Activated CD4-positive, alpha-beta T cell treated with anti-CD3 and anti-CD28 coated beads for 4 hours (primary cell): ENCODE measurements at regions not wholly inside any gene's neighbourhood (a gene's known extent, or its start where the extent isn't known, plus 50 kb on each side); places are given as distances from the start of the nearest gene placed in this dataset.

ENCODE experiments used
- DNase-seq, 2 donors: peaks; one replicate each; pipeline ENCODE4 v3.0.0-alpha.2; 2020

DNA sequence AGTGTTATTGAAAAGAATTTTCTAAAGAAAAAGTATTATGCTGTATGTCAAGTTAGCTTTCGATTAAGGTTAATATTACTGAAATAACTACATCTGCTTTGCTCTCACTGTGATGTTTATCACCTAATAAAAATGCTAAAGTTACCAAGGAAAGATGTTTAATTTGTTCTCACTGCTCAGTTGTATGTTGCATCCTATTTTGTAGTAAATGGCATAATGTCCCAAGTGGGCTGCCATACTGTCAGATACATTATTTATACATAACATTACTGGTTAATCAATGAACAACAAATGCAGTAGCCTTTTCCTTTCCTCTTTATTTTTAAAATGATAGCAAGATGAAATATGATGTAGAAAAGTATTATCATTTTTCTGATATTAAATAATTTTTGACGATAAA lies 226.3 kb upstream of the DACH1 start:
- no peak for DNase-seq

DNA sequence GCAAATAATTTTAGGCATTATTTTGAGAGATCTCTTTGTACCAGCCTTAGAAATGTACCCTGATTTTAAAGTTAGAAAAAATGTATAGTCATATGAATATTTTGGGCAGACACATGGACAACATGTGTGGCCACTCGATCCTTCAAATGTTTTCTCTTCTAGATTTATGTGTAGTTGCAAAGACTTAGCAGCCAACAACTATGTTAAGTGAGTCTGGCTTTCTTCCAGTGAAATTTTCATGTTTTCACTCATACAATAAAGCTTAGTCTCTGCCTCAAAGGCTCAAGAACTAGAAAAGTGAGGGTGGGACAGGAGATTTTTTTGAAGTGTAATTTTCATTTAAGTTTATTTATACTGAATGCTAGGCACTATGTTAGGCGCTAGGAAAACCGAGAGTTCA lies 207.7 kb upstream of the DACH1 start:
- DNase-seq = no peak

DNA sequence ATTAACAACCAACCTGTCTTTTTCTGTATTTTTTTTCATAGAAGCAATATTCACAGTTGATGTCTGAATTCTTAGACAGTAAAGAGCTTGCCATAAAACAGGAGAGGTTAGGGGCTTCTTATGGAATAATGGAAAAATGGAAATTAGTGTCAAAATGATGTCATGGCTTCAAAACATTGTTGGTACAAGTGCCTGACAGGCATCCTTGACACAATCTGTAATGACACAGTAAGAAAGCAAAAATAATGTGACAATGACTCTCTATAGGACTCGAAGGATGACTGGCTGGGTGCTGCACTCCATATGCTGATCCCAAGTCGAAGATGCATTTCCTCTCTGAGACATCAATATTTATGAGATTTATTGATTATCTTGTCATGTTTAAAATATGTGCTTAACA lies 205.3 kb upstream of the DACH1 start:
- DNase-seq = no peak

DNA sequence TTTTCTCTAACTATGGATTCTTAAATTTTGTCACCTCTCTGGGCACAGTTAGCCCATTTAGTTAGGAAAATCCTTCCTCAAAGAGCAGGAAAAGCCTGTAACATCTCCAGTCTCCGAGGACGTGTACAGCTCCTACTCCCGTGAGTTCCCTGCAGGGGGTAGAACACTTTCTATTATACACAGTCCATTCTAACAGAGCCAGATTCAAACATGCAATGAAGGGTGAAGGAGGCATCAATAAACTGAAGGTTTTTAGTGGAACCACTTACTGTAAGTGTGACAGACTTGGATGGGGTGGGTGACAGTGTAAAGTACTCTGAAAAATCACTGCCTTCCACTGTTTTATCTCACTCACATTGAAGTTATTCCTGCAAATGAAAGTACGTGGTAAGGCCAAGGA lies 204.7 kb upstream of the DACH1 start:
- DNase-seq = no peak

- no peak for DNase-seq
Measured at GRCh38 chr13:72062566-72062965, 195.6 kb upstream of the DACH1 start.

- no peak for DNase-seq
Measured at GRCh38 chr13:72061613-72062012, 194.6 kb upstream of the DACH1 start.

GRCh38 chr13:72050251-72050650 lies 183.2 kb upstream of the DACH1 start:
- DNase-seq = no peak

DNA sequence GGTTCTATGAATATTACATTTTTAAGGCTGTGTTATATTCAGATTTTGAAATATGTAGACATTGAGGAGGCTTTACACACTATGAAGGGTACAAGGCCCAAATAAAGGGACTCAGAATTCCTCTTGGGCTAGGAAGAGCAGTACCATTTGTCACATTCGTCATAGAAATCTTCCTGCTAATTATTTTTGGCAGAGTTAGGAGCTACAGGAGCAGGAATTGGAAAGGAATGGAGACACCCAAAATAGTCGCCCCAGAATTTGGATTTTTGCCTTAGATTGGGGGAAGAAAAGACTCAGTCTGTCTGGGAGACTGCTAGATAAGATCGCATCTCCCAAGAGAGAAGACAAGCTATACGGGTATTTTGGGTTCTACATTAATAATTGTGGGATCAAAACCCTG lies 176.4 kb upstream of the DACH1 start:
- no peak for DNase-seq

GRCh38 chr13:72041165-72041564 lies 174.2 kb upstream of the DACH1 start:
- DNase-seq = no peak

GRCh38 chr13:72039126-72039525 lies 172.1 kb upstream of the DACH1 start:
- DNase-seq = no peak

GRCh38 chr13:72029981-72030380 lies 163.0 kb upstream of the DACH1 start:
- no peak for DNase-seq

DNA sequence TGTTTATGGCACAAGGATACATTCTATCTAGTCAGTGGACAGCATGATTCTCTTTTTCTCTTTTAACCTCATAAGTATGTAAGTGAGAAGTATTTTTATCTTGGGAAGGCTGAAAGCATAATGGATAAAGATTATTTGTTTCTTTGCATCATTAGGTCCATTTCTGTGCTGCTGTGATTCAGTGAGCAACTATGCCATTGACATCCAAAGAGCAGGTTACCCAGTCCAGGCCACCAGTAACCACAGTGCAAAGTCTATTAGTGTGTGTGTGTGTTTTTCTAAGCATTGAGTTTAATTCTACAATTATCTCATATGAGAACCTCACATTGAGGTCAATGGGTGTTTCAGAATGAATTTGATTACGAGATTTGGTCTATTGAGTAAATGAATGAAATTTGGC lies 158.8 kb upstream of the DACH1 start:
- no peak for DNase-seq

DNA sequence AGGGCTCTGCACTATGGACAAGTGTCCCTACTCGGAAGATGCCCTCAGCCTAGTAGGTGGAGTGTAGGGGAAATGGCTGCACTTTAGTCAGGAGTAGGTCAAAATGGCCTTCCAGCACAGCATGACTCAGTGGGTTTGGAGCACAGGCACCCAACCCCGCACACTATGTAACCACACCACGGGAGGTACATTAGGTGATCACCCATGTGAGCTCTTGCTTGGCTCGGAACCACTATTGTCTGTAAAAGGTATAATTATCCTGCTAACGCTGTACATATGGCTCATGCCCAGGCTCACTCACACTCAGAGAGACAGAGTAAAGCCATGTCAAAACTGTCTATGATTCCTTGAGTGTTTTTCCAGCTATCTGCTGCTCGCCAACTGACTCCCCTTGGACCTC lies 156.9 kb upstream of the DACH1 start:
- DNase-seq = no peak

GRCh38 chr13:72005455-72005854 lies 138.5 kb upstream of the DACH1 start:
- no peak for DNase-seq

DNA sequence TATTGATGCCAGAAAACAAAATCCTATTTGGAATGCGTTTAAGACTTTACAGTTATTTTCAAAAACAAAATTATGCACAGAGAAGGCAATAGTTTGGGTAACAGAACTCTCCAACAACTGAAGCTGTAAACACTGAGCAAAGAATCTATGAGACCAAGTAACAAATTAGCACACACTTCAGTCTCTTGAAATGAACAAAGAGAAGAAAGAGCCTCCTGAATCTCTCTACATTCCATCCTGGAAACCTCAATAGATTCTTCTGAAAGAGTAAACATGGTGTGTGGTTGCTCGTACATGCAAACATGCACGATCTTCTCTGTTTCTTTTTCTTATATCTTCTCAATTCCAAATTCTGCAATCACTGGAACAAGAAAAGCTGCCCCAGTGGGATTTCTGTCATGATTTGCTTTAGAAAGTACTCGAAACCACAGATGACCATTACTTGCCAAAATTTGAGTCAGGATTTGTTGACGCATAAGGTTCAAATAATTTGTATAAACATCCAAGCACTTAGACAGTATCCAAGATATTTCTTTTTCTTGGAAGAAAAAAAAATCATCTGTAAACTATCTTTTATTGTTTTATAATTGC lies 137.9 kb upstream of the DACH1 start:
- no peak for DNase-seq

GRCh38 chr13:72004246-72004645 lies 137.2 kb upstream of the DACH1 start:
- no peak for DNase-seq

DNA sequence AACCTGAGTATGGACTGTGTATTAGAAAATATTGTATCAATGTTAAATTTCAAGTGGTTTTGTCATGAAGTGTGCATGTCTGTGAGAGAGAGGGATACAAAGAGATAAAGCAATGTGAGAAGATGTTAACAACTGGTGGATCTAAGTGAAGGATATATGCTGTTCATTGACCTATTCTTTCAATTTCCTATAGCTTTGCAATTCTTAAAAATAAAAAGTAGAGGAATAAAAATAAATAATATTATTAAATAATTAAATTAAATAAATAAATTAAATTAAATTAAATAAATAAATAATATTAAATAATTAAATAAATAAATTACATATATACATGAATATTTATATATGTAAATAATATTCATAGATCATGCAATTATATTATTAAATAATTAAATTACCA lies 131.2 kb upstream of the DACH1 start:
- DNase-seq = no peak

GRCh38 chr13:71979616-71980015 lies 112.6 kb upstream of the DACH1 start:
- DNase-seq = no peak

DNA sequence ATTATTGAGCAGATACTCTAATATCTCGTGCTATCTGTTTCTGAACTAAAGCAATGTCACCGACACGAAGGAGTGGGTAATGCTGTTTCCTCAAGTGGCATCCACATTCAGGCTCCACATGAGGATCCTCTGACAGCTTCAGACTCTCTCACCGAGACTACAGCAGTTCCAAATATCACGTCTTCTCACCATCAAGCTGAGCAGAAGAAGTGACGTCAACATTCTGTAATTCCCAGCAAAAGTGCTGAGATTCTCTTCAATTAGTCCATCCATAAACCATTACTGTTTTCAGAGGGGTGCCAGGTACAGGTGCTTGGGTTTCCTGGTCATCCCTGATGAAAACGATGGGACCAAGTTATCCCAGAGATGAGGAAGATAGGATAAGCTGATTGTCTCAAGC lies 110.0 kb upstream of the DACH1 start:
- no peak for DNase-seq

- no peak for DNase-seq
Measured at GRCh38 chr13:71967990-71968389, 101.0 kb upstream of the DACH1 start.

DNA sequence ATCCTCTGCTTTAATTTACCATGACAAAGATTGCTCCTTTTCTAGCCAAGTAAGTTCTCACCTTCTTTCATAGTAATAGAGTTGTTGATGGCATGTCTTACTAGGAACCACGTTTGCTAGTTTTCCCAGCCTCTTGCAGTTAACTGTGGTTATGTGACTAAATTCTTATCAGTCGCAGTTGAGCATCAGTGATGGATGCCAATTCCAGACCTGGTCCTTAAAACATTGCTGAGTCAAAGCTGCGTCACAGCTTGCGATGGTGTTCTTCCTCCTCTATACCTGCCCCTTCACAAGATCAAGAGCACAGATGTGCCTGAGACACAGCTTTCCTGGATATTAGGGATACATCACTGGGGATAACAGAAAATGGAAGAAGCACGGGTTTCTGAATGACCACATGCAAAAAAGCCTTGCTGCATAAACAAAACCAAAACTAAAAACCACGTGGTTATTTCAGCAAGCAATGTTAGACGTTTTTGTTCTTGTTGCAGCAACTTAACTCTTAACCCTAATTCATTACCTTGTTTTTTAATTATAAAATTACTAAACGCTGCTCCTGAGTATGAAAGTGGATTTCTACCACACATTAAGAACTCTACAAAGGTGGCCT lies 97.6 kb upstream of the DACH1 start:
- no peak for DNase-seq

DNA sequence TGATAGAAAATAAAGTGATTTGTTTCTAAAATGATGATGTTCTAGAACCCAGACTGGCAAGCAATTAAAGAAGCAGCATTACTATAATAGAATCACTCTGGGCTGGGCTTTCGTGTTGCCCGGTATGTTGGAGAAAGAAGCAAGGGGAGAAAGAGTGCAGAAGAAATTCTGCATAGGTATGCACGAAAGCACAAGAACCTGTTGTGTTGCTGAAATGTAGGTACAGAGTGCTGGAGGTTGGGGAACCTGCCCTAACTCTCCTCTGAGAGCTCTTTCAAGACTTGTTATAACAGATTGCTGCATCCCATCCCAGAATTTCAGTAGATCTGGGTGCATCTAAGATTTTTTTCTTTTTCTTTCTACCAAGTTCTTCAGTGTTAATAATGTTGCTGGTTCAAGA lies 95.7 kb upstream of the DACH1 start:
- no peak for DNase-seq

- no peak for DNase-seq
Measured at GRCh38 chr13:71962126-71962525, 95.1 kb upstream of the DACH1 start.

GRCh38 chr13:71949441-71949840 lies 82.4 kb upstream of the DACH1 start:
- DNase-seq = no peak

DNA sequence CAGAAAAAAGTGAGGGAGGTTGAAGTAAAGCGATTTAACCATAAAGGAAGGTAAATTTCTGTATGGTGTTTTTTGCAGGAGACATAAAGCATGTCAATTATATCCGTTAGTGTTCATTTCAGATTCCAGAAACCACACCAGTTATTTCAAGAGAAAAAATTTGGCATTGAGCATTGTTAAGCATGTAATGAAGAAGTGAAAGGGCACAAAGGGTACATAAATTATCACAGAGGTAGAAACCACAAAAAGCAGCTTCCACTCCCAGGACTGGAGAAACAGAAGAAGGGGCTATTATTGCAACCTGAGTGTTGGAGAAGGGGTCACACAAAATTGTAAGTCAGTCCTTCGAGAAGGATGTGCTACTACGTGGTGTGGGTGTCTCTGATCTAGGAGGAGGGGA lies 72.2 kb upstream of the DACH1 start:
- DNase-seq = no peak
